Activated T-helper 17 cell treated with anti-CD3 and anti-CD28 coated beads, Interleukin-2, amount 50 U/mL, for 72 hours (primary cell): ENCODE measurements at regions not wholly inside any gene's neighbourhood (a gene's known extent, or its start where the extent isn't known, plus 50 kb on each side); places are given as distances from the start of the nearest gene placed in this dataset.

Experiments used
- ATAC-seq: fragments of 150-1000 bp; cut with Tn5 transposase; replicated peaks from 2 replicates; pipeline ENCODE4 v1.10.0; 2021; ENCODE audit warnings: mild to moderate bottlenecking, moderate library complexity
- H3K27ac Mint-ChIP-seq: one replicate; pipeline ENCODE4 v1.8.0; 2022; ENCODE audit warnings: mixed read lengths
- H3K27me3 Mint-ChIP-seq: one replicate; pipeline ENCODE4 v1.8.0; 2022; ENCODE audit warnings: mixed read lengths
- H3K36me3 Mint-ChIP-seq: one replicate; pipeline ENCODE4 v1.8.0; 2022; ENCODE audit warnings: low read depth, mild to moderate bottlenecking, mixed read lengths
- H3K4me1 Mint-ChIP-seq: one replicate; pipeline ENCODE4 v1.8.0; 2022; ENCODE audit warnings: mixed read lengths
- H3K4me3 Mint-ChIP-seq: one replicate; pipeline ENCODE4 v1.8.0; 2022; ENCODE audit warnings: mild to moderate bottlenecking, mixed read lengths
- H3K9me3 Mint-ChIP-seq: one replicate; pipeline ENCODE4 v1.8.0; 2022; ENCODE audit warnings: mixed read lengths

GRCh38 chr16:86808863-86809444 lies 230.6 kb downstream of the FOXL1 start:
- no peaks in the 10 kb centered on the region for H3K9me3 Mint-ChIP-seq
- H3K27ac Mint-ChIP-seq: no peak overlapping the region
- no peaks in the 10 kb centered on the region for H3K36me3 Mint-ChIP-seq
- no peaks in the 10 kb centered on the region for H3K4me1 Mint-ChIP-seq
- peaks cover 15% of the 10 kb centered on the region for H3K27me3 Mint-ChIP-seq
- ATAC-seq: no peak
- no peak overlapping the region for H3K4me3 Mint-ChIP-seq

DNA sequence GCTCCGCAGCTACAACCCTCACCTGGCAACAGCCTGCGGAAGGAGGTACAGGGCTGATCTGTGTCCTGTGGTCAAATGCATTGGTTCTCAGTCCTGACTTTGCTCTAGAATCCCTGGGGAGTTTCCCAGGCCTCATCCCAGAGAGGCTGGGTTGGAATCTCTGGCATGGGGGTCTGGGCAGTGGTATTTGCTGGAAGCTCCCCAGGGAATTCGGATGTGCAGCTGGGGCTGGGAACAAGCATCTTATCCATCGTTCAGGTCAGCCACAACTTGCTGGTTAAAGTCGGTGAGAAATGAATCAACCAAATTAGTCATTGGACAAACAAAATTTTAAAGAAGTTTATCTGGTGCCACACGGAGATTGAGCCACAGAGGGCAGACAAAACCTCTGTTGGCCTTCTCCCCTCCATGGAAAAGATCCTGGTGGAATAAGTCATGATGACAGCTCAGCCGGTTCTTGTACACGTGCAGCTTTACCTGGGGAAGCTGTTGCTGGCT lies 231.2 kb downstream of the FOXL1 start:
- Mint-ChIP-seq H3K36me3 (no peaks in the 10 kb centered on the region), H3K4me3 (no peak overlapping the region), H3K27ac (no peak overlapping the region), H3K27me3 (peaks cover 11% of the 10 kb centered on the region), H3K4me1 (no peaks in the 10 kb centered on the region), H3K9me3 (no peaks in the 10 kb centered on the region)
- no peak for ATAC-seq

- no peak overlapping the region for H3K27ac Mint-ChIP-seq
- no peaks in the 10 kb centered on the region for H3K9me3 Mint-ChIP-seq
- peaks cover 11% of the 10 kb centered on the region for H3K27me3 Mint-ChIP-seq
- no peaks in the 10 kb centered on the region for H3K4me1 Mint-ChIP-seq
- no peak for ATAC-seq
- no peak overlapping the region for H3K4me3 Mint-ChIP-seq
- H3K36me3 Mint-ChIP-seq: no peaks in the 10 kb centered on the region
Observed at GRCh38 chr16:86810062-86810461, 231.7 kb downstream of the FOXL1 start.

DNA sequence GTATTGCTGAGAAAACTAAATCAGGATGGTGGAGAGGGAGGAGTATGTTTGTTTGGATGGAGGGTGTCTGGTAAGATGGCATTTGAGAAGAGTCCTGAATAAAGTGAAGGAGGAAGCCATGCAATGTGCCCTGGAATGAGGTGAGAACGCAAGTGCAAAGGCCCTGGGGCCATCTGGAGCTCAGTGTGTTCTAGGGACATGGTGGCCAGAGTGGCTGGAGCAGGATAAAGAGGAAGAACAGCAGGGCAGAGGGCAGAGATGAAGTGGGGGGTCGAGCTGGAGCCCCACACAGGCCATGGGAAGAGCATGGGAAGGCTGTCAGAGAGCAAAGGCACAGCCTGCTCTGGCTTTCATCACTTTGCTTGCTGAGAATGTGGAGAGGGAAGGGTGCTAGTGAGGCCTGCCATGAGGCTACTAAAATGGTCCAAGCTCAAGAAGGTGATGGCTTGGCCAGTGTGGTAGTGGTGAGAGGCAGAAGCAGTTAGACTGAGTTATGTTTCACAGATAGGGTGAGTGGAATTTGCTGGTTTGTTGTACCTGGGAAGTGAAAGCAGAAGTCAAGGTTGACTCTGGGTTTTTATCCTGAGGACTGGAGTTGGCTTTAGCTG lies 234.1 kb downstream of the FOXL1 start:
- H3K4me1 Mint-ChIP-seq: no peaks in the 10 kb centered on the region
- H3K27ac Mint-ChIP-seq: no peak overlapping the region
- no peak for ATAC-seq
- H3K27me3 Mint-ChIP-seq: peaks cover 2% of the 10 kb centered on the region
- H3K9me3 Mint-ChIP-seq: no peaks in the 10 kb centered on the region
- H3K4me3 Mint-ChIP-seq: no peak overlapping the region
- no peaks in the 10 kb centered on the region for H3K36me3 Mint-ChIP-seq

GRCh38 chr16:86814256-86814655 lies 235.9 kb downstream of the FOXL1 start:
- Mint-ChIP-seq H3K27ac (no peak overlapping the region), H3K4me1 (no peaks in the 10 kb centered on the region), H3K27me3 (peaks cover 3% of the 10 kb centered on the region), H3K4me3 (no peak overlapping the region), H3K36me3 (no peaks in the 10 kb centered on the region), H3K9me3 (no peaks in the 10 kb centered on the region)
- no peak for ATAC-seq

DNA sequence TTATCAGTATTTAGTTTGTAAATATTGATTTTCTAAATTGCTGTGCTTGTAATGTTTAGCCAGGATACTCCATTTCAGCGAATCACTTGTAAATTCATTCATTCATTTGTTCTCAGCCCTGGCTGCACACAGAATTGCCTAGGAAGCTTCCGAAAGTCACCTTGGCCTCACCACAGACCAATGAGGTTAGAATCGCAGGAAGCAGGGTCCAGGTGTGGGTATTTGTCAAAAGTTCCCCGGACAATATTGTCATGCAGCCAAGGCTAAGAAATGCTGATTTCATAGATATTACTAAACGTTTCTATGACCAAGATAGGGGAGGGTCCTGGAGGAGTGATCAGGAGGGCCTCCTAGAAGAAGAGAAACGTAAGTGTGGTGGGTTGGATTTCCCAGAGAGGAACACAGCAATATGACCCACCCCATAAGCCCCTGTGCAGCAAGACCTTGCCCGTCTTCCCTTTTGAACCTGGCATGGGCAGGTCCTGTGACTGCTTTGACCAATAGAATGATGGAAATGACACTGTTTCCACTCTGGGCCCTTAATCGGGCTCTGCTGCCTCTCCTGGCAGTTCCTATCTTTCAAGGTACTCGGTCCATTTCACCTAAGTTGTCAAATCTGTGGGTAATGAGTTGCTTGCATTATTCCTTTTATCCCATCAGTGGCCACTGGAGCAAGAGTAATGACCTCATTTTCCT lies 238.7 kb downstream of the FOXL1 start:
- ATAC-seq: no peak
- Mint-ChIP-seq H3K27ac (no peak overlapping the region), H3K27me3 (peaks cover 6% of the 10 kb centered on the region), H3K9me3 (no peaks in the 10 kb centered on the region), H3K4me1 (no peaks in the 10 kb centered on the region), H3K4me3 (no peak overlapping the region), H3K36me3 (no peaks in the 10 kb centered on the region)

DNA sequence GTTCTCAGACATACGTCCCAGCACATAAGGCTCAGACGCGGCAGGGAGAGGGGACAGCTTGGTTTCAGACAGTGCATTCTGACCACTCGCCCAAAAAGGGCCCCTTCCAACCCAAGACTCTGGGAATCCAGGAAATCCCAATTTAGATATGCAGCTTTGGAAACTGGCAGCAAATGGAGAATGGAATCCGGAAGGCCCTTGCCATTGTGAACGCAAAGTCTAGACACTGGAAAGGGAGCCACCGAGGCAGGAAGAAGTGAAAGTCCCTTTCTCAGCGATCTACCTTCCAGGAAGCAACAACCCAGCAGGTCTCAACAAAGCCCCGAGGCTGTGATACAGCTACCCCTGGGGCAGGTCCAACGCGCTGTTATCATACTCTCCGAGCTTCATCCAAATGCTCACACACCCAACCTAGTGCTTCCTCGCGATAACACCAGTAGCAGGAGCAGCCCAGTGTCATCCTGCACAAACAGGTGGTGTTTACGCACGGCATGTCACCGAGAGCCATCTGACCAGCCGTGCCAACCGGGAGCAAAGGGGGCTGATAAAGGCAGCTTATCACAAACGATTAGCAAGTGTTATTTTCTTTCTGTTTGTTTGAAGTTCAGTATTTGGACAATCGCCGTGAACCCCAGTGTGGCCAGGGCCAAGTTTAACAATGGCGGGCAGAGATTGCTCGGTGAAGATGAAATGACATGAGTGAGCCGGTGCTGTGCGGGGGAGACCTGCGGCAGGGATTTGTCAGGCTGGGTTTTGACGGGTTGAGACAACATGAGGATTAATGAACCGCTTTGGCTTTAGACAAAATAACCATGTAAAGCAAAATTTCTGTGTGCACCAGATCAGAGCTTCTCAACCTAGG lies 240.6 kb downstream of the FOXL1 start:
- H3K27me3 Mint-ChIP-seq: peaks cover 19% of the 10 kb centered on the region
- ATAC-seq: no peak
- H3K4me1 Mint-ChIP-seq: no peaks in the 10 kb centered on the region
- H3K9me3 Mint-ChIP-seq: no peaks in the 10 kb centered on the region
- no peak overlapping the region for H3K27ac Mint-ChIP-seq
- no peak overlapping the region for H3K4me3 Mint-ChIP-seq
- H3K36me3 Mint-ChIP-seq: no peaks in the 10 kb centered on the region

DNA sequence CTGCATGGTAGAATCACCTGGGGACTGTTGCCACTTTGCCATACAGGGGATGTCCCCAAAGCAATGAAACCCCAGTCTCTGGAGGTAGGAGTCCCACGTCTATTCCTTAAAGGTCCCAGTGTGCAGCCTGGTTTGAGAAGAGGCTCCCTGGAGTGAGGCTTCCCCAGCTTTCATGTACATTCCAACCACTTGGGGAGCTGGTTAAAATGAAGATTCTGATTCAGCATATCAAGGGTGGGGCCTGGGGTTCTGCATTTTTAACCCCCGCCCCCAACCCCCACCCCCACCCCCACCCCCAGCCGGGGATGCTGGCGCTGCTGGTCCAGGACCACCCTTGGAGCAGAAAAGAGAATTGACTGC lies 241.2 kb downstream of the FOXL1 start:
- Mint-ChIP-seq H3K36me3 (no peaks in the 10 kb centered on the region), H3K9me3 (no peaks in the 10 kb centered on the region), H3K4me3 (no peak overlapping the region), H3K27ac (no peak overlapping the region), H3K4me1 (no peaks in the 10 kb centered on the region), H3K27me3 (peaks cover 19% of the 10 kb centered on the region)
- ATAC-seq: no peak

- no peak overlapping the region for H3K4me3 Mint-ChIP-seq
- ATAC-seq: no peak
- H3K36me3 Mint-ChIP-seq: no peaks in the 10 kb centered on the region
- H3K27me3 Mint-ChIP-seq: peaks cover 30% of the 10 kb centered on the region
- no peaks in the 10 kb centered on the region for H3K4me1 Mint-ChIP-seq
- no peak overlapping the region for H3K27ac Mint-ChIP-seq
- H3K9me3 Mint-ChIP-seq: no peaks in the 10 kb centered on the region
Observed at GRCh38 chr16:86821895-86822294, 243.5 kb downstream of the FOXL1 start.

- Mint-ChIP-seq H3K9me3 (no peaks in the 10 kb centered on the region), H3K4me3 (no peak overlapping the region), H3K27me3 (peaks cover 30% of the 10 kb centered on the region), H3K36me3 (no peaks in the 10 kb centered on the region), H3K4me1 (no peaks in the 10 kb centered on the region), H3K27ac (no peak overlapping the region)
- no peak for ATAC-seq
Observed at GRCh38 chr16:86823125-86823524, 244.8 kb downstream of the FOXL1 start.

DNA sequence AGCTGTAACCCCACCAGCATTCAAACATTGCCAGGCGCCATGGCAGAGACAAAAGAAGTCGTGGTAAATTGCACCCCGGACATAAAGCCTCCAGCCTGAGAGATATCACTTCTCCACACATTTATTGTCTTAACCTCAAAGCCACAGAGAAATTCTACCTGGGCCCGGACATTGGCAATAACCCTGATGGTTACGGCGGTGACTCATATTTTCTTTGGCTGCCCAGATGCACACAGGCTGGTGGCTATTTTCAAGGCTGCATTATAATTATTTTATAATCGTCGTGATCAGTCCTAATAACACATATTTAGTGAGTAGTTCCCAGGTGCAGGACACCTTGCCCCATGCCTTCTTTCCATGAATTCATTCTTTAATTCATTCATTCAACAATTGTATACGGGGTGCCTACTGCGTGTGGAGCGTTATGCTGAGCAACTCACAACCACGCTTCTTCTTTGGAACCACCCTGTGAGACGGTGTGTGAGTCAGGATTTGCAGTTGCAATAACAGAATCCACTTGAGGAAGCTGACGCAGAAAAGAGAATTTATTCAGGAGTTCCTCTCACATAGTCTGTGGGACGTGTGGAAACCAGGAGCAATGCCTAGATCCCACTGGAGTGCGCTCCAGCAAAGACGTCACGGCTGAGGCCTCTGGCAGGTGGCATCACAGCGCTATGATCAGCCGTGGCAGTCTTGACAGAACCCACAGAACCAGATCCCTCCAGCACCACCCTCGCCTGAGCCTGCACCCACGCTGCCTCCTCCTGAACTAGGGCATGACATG lies 245.7 kb downstream of the FOXL1 start:
- H3K27ac Mint-ChIP-seq: no peak overlapping the region
- no peak overlapping the region for H3K4me3 Mint-ChIP-seq
- no peaks in the 10 kb centered on the region for H3K36me3 Mint-ChIP-seq
- ATAC-seq: no peak
- peaks cover 30% of the 10 kb centered on the region for H3K27me3 Mint-ChIP-seq
- H3K9me3 Mint-ChIP-seq: no peaks in the 10 kb centered on the region
- H3K4me1 Mint-ChIP-seq: no peaks in the 10 kb centered on the region

GRCh38 chr16:86824751-86825296 lies 246.5 kb downstream of the FOXL1 start:
- Mint-ChIP-seq H3K27ac (no peak overlapping the region), H3K36me3 (no peaks in the 10 kb centered on the region), H3K27me3 (peaks cover 34% of the 10 kb centered on the region), H3K9me3 (no peaks in the 10 kb centered on the region), H3K4me1 (no peaks in the 10 kb centered on the region), H3K4me3 (no peak overlapping the region)
- no peak for ATAC-seq

- Mint-ChIP-seq H3K27ac (no peak overlapping the region), H3K27me3 (peaks cover 33% of the 10 kb centered on the region), H3K36me3 (no peaks in the 10 kb centered on the region), H3K9me3 (no peaks in the 10 kb centered on the region), H3K4me1 (no peaks in the 10 kb centered on the region), H3K4me3 (no peak overlapping the region)
- no peak for ATAC-seq
Observed at GRCh38 chr16:86825631-86826030, 247.3 kb downstream of the FOXL1 start.

GRCh38 chr16:86826941-86827340 lies 248.6 kb downstream of the FOXL1 start:
- Mint-ChIP-seq H3K36me3 (no peaks in the 10 kb centered on the region), H3K4me1 (no peaks in the 10 kb centered on the region), H3K4me3 (no peak overlapping the region), H3K27ac (no peak overlapping the region), H3K27me3 (peaks cover 35% of the 10 kb centered on the region), H3K9me3 (no peaks in the 10 kb centered on the region)
- ATAC-seq: no peak
